ENCODE measurements at regions not wholly inside any gene's neighbourhood (a gene's known extent, or its start where the extent isn't known, plus 50 kb on each side); places are given as distances from the start of the nearest gene placed in this dataset.

DNA sequence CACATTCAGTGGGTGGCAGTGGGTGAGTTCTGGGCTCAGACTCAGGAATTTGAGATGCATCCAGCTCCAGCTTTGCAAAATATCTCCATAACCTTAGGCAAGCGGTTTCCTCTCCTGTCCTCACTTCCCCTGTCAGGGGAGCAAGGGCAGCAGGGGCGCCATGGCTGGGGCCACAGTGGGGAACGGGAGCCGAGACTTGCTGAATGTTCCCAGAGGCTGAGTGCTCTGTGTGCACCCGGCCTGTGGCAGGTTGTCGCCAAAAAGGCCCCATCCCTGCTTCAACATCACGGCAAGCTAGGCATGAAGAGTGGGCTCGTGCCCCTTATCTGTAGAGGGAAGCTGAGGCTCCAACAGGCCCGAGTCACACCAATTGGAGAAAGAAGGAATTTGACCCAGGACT, 268.8 kb downstream of the NSG2 start:
- DNase-seq (ENCODE audit: insufficient read length) (no peak), FAIRE-seq (no peak)

DNA sequence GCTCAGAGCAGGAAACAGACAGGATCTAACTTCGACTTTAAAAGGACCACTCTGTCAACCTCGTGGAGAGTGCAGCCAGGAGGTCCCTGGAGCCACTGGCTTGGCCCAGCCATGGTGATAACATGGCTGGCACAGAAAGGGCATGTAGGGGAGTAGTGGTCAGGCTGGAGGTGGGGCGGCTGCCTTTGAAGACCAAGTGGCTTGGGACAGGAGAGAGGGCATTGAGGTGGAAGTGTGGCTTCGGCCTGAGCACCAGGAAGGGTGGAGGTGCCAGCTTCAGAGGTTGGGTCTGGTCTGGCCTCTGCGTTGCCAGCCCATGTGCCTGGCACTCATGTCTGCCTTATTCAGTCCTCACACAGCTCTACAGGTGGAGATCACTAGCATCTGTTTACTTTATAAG, 270.0 kb downstream of the NSG2 start:
- DNase-seq (ENCODE audit: insufficient read length) (no peak), FAIRE-seq (no peak)
- no peak for TF ChIP-seq POLR2AphosphoS5 (IDR thresholded peaks at IDR 0.05; ENCODE audit: low read depth, low read length)
- no peak for TF ChIP-seq POLR2A (IDR thresholded peaks at IDR 0.05; ENCODE audit: low read depth, low read length)
- TF ChIP-seq TAF1 (IDR thresholded peaks at IDR 0.05; ENCODE audit: borderline replicate concordance, low read depth, low read length): no peak

More for the DNA sequence above, 268.8 kb downstream of the NSG2 start:
- TF ChIP-seq TAF1 (IDR thresholded peaks at IDR 0.05; ENCODE audit: borderline replicate concordance, low read depth, low read length): no peak
- TF ChIP-seq POLR2A (IDR thresholded peaks at IDR 0.05; ENCODE audit: low read depth, low read length): no peak
- TF ChIP-seq POLR2AphosphoS5 (IDR thresholded peaks at IDR 0.05; ENCODE audit: low read depth, low read length): no peak

DNA sequence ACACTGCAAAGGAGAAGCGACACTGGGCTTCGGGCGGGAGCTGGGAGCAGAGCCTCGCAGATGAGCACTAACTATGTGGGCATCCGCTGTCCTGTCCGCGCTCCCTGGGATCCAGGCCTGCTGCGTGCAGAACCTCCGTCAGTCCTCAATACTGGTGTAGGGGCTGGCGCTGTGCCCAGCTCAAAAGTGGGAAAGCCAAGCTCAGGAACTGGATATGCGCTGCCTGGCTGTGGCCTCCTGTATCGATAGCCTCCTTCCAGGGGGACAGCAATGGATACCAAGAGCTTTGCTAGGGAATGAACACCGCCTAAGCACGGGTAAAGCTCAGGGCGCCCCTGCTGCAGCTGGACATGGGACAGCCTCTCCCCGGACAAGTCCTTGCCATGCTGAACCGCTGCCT, 270.4 kb downstream of the NSG2 start:
- no peak for DNase-seq (ENCODE audit: insufficient read length)
- FAIRE-seq: no peak

DNA sequence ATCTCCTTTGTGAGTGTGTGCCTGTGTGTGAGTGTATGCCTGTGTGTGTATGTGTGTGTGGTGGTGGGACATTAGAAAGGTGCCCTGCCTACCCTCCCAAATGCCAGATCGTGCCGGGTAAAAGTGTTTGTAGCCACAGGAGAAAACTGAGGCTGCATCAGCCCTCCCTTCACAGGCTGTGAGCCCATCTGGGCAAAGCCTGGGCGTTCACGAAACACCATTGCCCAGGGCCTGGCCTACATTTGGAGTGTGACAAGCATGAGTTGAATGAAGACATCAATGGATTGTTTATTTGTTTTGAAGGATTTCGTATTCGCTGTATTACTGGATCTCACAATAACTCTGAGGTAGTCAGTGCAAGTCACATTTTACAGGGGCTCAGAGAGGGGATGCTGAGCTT, 270.8 kb downstream of the NSG2 start:
- DNase-seq (ENCODE audit: insufficient read length): no peak
- no peak for FAIRE-seq
- TF ChIP-seq TAF1 (IDR thresholded peaks at IDR 0.05; ENCODE audit: borderline replicate concordance, low read depth, low read length) (no peak), POLR2AphosphoS5 (IDR thresholded peaks at IDR 0.05; ENCODE audit: low read depth, low read length) (no peak), POLR2A (IDR thresholded peaks at IDR 0.05; ENCODE audit: low read depth, low read length) (no peak)

More for the DNA sequence above, 270.4 kb downstream of the NSG2 start:
- TF ChIP-seq POLR2A (IDR thresholded peaks at IDR 0.05; ENCODE audit: low read depth, low read length): no peak
- TF ChIP-seq TAF1 (IDR thresholded peaks at IDR 0.05; ENCODE audit: borderline replicate concordance, low read depth, low read length): no peak

DNA sequence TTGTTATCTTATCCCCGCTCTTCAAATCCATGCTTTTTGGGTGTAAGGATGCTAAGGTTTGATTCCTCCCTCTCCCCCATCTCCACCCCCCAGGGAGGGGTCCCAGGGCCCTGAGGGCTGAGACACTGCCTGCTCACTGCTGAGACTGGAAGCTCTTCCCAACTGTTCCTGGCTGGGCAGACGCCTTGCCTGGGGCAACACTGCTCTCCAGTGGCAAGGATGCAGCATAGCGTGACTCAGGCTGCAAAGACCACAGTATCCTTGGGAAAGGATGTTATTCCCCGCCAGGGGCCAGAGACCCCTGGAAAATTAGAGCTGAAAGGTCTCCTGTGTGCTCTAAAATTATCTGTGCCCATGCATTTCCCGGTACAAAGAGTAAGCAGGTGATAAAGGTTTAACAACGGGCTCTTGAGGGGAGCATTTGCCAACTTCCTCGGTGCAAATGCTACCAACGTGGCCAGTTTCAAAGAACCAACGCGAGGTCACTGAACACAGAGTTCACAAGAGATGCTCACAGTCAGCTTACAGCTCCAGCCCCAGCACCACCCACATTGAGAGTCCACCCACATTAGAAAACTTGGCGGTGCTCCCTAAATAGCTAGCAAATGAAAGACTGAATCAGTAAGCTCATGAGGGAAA, 271.9 kb downstream of the NSG2 start:
- DNase-seq (ENCODE audit: insufficient read length) (no peak), FAIRE-seq (peak; percentile 78)
- TF ChIP-seq POLR2A (IDR thresholded peaks at IDR 0.05; ENCODE audit: low read depth, low read length) (no peak), POLR2AphosphoS5 (IDR thresholded peaks at IDR 0.05; ENCODE audit: low read depth, low read length) (no peak), TAF1 (IDR thresholded peaks at IDR 0.05; ENCODE audit: borderline replicate concordance, low read depth, low read length) (no peak)

DNA sequence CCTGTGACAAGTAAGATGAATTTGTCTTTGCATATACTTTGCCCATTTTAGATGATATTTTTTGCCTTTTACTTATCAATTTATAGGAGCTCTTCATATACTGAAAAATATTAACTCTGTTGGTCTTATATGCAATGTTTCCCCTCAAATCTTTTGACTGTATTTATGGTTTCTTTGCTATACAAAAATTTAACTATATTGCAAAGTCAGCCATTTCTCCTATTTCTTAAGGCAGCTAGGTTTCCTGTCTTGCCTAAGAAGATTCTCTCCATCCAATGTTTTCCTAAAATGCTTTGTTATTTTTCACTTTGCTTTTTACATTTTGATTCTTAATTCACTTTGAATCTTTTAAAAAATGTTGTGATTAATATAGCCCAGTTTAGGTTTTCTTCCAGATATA, 273.1 kb downstream of the NSG2 start:
- FAIRE-seq: no peak
- TF ChIP-seq TAF1 (IDR thresholded peaks at IDR 0.05; ENCODE audit: borderline replicate concordance, low read depth, low read length) (no peak), POLR2A (IDR thresholded peaks at IDR 0.05; ENCODE audit: low read depth, low read length) (no peak), POLR2AphosphoS5 (IDR thresholded peaks at IDR 0.05; ENCODE audit: low read depth, low read length) (no peak)
- DNase-seq (ENCODE audit: insufficient read length): no peak

DNA sequence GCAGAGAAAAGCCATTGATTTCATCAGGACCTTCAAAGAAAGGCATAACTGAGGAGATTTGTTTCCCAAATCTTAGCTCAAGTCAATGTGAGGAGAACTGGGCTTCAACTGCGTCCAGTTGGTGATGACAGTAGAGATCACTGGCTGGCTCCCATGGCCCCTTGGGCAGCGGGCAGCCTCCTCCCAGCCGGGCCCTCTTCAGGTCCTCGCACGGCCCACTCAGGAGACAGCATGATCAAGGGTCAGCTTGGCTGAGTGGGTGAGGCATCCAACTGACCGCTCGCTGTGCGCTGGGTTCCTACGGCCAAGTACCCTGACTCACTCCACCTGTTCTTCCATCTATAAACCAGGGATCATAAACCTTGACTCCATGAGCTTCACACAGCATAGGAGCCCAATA, 274.0 kb downstream of the NSG2 start:
- FAIRE-seq (no peak), DNase-seq (ENCODE audit: insufficient read length) (no peak)
- TF ChIP-seq POLR2AphosphoS5 (IDR thresholded peaks at IDR 0.05; ENCODE audit: low read depth, low read length): no peak
- TF ChIP-seq POLR2A (IDR thresholded peaks at IDR 0.05; ENCODE audit: low read depth, low read length): no peak
- TF ChIP-seq TAF1 (IDR thresholded peaks at IDR 0.05; ENCODE audit: borderline replicate concordance, low read depth, low read length): no peak

DNA sequence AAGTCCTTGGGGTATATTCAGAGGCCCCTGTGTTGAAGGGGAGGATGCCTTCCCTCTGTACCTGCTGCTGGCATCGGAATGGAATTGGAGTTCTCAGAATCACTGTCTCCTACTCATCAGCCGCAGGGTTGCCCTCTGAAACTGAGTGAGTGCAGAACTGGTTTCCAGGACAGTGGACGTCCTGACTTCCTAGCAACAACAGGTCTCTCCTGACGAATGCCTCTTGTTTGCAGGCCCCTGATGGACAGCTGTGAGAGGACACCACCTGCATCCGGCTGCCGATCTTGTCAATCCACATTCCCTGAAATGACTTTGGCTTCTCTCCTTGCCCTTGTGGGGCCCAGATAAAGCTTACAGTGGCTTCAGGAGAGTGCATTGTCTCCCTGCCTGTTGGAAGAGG, 274.5 kb downstream of the NSG2 start:
- FAIRE-seq: no peak
- no peak for DNase-seq (ENCODE audit: insufficient read length)
- TF ChIP-seq POLR2A (IDR thresholded peaks at IDR 0.05; ENCODE audit: low read depth, low read length) (no peak), TAF1 (IDR thresholded peaks at IDR 0.05; ENCODE audit: borderline replicate concordance, low read depth, low read length) (no peak), POLR2AphosphoS5 (IDR thresholded peaks at IDR 0.05; ENCODE audit: low read depth, low read length) (no peak)

DNA sequence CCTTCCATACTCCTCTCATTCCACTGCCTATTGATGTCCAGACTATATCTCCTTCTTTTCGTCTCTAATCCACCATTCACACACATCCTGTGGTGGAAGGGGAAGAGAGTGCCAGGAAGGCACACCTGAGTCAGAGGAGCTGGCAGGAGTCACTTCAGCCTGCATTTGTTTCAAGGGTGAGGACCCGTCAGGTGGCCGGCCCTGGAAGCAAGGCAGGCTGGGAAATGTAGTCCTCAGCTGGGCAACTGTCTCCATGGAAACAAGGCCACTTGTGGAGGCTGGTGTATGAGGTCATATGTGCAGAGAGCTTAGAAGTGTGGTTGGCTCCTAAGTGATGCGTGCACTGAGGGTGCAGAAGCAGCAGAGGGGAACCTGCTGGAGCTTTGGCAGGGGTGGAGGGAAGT, 278.4 kb downstream of the NSG2 start:
- peak; percentile 41 for DNase-seq (ENCODE audit: insufficient read length)
- no peak for FAIRE-seq
- TF ChIP-seq POLR2AphosphoS5 (IDR thresholded peaks at IDR 0.05; ENCODE audit: low read depth, low read length): no peak
- no peak for TF ChIP-seq POLR2A (IDR thresholded peaks at IDR 0.05; ENCODE audit: low read depth, low read length)
- no peak for TF ChIP-seq TAF1 (IDR thresholded peaks at IDR 0.05; ENCODE audit: borderline replicate concordance, low read depth, low read length)

DNA sequence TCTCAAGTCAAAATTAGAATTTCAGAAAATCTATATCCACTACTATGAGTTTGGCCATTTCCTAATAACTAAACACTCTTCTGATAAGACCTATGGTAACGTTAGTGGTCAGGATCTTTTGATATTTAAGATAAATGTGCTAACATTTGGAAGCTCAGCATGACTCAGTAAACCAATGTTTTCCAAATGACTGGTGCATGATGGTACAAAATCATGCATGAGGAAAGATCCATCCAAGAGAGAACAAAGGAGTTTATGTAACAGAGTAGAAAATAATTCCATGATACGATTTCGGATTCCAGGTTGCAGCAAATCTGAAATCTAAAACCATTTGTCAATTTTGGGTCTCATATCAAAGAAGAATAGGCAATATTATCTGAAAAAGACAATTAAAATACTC, 279.2 kb downstream of the NSG2 start:
- TF ChIP-seq POLR2AphosphoS5 (IDR thresholded peaks at IDR 0.05; ENCODE audit: low read depth, low read length): no peak
- no peak for TF ChIP-seq TAF1 (IDR thresholded peaks at IDR 0.05; ENCODE audit: borderline replicate concordance, low read depth, low read length)
- no peak for TF ChIP-seq POLR2A (IDR thresholded peaks at IDR 0.05; ENCODE audit: low read depth, low read length)
- FAIRE-seq (no peak), DNase-seq (ENCODE audit: insufficient read length) (no peak)

DNA sequence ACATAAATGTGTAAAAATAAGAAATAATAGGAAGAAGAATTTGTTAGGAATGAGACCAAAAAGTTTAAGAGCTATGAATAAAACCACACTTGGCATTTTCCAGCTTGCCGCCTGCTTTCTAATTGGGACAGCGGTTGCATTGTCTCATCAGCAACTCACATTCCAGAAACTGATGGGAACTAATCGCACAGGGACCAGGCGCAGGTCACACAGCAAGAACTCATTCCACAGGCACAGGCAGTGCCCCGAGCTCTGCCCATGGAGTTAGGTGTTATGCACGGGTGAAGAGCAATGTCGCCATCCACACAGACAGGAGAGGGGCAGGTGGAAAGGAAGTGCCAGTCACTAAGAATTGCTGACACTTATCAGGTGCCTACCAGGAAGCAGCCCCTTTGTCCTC, 279.9 kb downstream of the NSG2 start:
- FAIRE-seq (no peak), DNase-seq (ENCODE audit: insufficient read length) (no peak)
- TF ChIP-seq TAF1 (IDR thresholded peaks at IDR 0.05; ENCODE audit: borderline replicate concordance, low read depth, low read length) (no peak), POLR2AphosphoS5 (IDR thresholded peaks at IDR 0.05; ENCODE audit: low read depth, low read length) (no peak), POLR2A (IDR thresholded peaks at IDR 0.05; ENCODE audit: low read depth, low read length) (no peak)

DNA sequence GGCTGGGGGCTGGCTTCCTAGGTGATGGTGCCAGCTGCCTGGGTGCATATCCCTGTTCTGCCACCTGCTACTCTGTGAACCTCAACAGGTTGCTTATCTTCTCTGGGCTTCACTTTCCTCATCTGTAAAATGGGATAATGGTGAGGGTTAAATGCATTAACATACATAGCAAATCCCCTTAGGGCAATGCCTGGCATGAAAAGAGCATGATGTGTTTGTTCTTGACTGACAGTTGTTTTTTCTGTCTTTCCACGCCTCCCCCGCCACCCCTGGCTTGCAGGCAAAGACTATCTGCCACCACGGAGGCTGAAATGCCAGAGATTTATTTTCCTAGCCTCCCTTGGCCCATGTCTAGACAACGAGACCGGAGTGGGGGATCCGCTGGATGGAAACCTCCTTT, 280.5 kb downstream of the NSG2 start:
- TF ChIP-seq TAF1 (IDR thresholded peaks at IDR 0.05; ENCODE audit: borderline replicate concordance, low read depth, low read length): no peak
- TF ChIP-seq POLR2A (IDR thresholded peaks at IDR 0.05; ENCODE audit: low read depth, low read length): no peak
- TF ChIP-seq POLR2AphosphoS5 (IDR thresholded peaks at IDR 0.05; ENCODE audit: low read depth, low read length): no peak
- DNase-seq (ENCODE audit: insufficient read length): no peak
- no peak for FAIRE-seq

Data from GM12892 (cell line).